Fibroblast of gingiva (primary cell): ENCODE measurements at regions not wholly inside any gene's neighbourhood (a gene's known extent, or its start where the extent isn't known, plus 50 kb on each side); places are given as distances from the start of the nearest gene placed in this dataset.
"Not testable (repeated sequence)": the region's sequence is repeated elsewhere in the genome, so short reads cannot be mapped to it uniquely, and the experiment has no call there.

Experiments
- DNase-seq: peaks from one replicate; pipeline ENCODE4 v3.0.0-alpha.2; 2011; ENCODE audit warnings: low read depth

- DNase-seq: no peak
Measured at GRCh38 chr4:104129243-104129642, 365.5 kb downstream of the CXXC4 start.

GRCh38 chr4:104128850-104129213 is 365.9 kb downstream of the CXXC4 start:
- DNase-seq: no peak

- no peak for DNase-seq
Measured at GRCh38 chr4:104128031-104128849, 366.5 kb downstream of the CXXC4 start.

- no peak for DNase-seq
Measured at GRCh38 chr4:104123021-104123420, 371.7 kb downstream of the CXXC4 start.

GRCh38 chr4:104117776-104118175 is 376.9 kb downstream of the CXXC4 start:
- no peak for DNase-seq

GRCh38 chr4:104113850-104114249 is 380.8 kb downstream of the CXXC4 start:
- no peak for DNase-seq

- no peak for DNase-seq
Measured at GRCh38 chr4:104099141-104099540, 379.4 kb upstream of the TACR3 start.

GRCh38 chr4:104093247-104093646 is 373.5 kb upstream of the TACR3 start:
- no peak for DNase-seq

- DNase-seq: no peak
Measured at GRCh38 chr4:104073229-104073628, 353.4 kb upstream of the TACR3 start.

- DNase-seq: no peak
Measured at GRCh38 chr4:104066533-104066932, 346.7 kb upstream of the TACR3 start.

- no peak for DNase-seq
Measured at GRCh38 chr4:104064646-104065577, 345.1 kb upstream of the TACR3 start.

GRCh38 chr4:104063341-104063740 is 343.6 kb upstream of the TACR3 start:
- DNase-seq: no peak

- no peak for DNase-seq
Measured at GRCh38 chr4:104044369-104044768, 324.6 kb upstream of the TACR3 start.

- DNase-seq: no peak
Measured at GRCh38 chr4:104032896-104033295, 313.1 kb upstream of the TACR3 start.

- DNase-seq: no peak
Measured at GRCh38 chr4:104025251-104025650, 305.5 kb upstream of the TACR3 start.

GRCh38 chr4:104022831-104023230 is 303.0 kb upstream of the TACR3 start:
- no peak for DNase-seq

GRCh38 chr4:104022226-104022625 is 302.4 kb upstream of the TACR3 start:
- DNase-seq: no peak

GRCh38 chr4:104020641-104021040 is 300.9 kb upstream of the TACR3 start:
- no peak for DNase-seq

- DNase-seq: no peak
Measured at GRCh38 chr4:104017213-104017612, 297.4 kb upstream of the TACR3 start.

- DNase-seq: no peak
Measured at GRCh38 chr4:104015680-104016079, 295.9 kb upstream of the TACR3 start.

GRCh38 chr4:104010722-104011121 is 290.9 kb upstream of the TACR3 start:
- DNase-seq: no peak

GRCh38 chr4:104002318-104002717 is 282.5 kb upstream of the TACR3 start:
- not testable (repeated sequence) for DNase-seq

GRCh38 chr4:103998756-103999155 is 279.0 kb upstream of the TACR3 start:
- no peak for DNase-seq
